ENCODE measurements at regions not wholly inside any gene's neighbourhood (a gene's known extent, or its start where the extent isn't known, plus 50 kb on each side); places are given as distances from the start of the nearest gene placed in this dataset.
"Not testable (repeated sequence)": the region's sequence is repeated elsewhere in the genome, so short reads cannot be mapped to it uniquely, and the experiment has no call there.

DNA sequence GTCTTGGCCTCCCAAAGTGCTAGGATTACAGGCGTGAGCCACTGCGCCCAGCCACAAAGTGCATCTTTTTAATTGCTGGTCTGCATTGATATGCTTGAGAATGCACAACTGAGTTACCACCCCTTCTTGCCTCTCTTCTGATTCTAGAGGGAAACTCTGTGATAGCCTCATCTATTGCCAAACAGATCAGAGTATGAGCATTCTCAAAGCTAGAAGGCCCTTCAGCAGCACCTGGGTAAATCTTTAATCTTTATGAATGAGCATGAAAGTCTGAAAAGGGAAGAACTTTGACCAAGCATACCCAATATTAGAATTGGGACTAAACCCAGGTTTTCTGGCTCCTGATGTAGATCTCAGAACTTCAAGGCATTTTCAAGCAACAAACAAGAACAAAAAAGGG lies 298.3 kb upstream of the TNC start:
- ATAC-seq (ENCODE audit: insufficient number of reproducible peaks, low FRiP score, low read depth) (no peak), DNase-seq (ENCODE audit: low spot score) (no peak)
- Histone ChIP-seq H3K27me3 (replicated peaks; ENCODE audit: insufficient read depth) (no peaks in the 10 kb centered on the region), H3K27ac (peak overlapping the region in 1 of 2 donors; percentile 52), H3K4me1 (ENCODE audit: control insufficient read depth in 1 of 2, low read depth in 2 of 2) (peaks cover 6 to 20% of the 10 kb centered on the region in 2 donors), H3K36me3 (no peaks in the 10 kb centered on the region), H3K9me3 (no peaks in the 10 kb centered on the region), H3K4me3 (no peak overlapping the region)
- no peak for TF ChIP-seq CTCF (IDR thresholded peaks at IDR 0.05)

DNA sequence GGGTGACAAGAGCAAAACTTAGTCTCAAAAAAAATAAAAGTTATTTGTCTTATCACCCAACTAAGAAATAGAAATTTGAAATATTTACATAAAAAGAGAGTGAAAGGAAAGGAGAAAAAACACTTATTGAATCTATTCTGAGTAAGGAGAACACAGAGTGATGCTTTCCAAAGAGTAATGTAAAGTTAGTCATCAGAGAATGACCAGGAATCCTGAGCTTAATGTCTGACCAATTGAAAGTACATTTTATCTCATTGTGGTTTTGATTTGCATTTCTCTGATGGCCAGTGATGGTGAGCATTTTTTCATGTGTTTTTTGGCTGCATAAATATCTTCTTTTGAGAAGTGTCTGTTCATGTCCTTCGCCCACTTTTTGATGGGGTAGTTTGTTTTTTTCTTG lies 300.2 kb upstream of the TNC start:
- not testable (repeated sequence) for H3K9me3 ChIP-seq

GRCh38 chr9:115422932-115423440 lies 305.0 kb upstream of the TNC start:
- DNase-seq (ENCODE audit: low spot score) = peak; percentile 15
- TF ChIP-seq CTCF (IDR thresholded peaks at IDR 0.05) = no peak
- Histone ChIP-seq H3K4me3 (no peak overlapping the region), H3K36me3 (no peaks in the 10 kb centered on the region), H3K4me1 (ENCODE audit: control insufficient read depth in 1 of 2, low read depth in 2 of 2) (peaks cover 0 to 18% of the 10 kb centered on the region in 2 donors), H3K27me3 (replicated peaks; ENCODE audit: insufficient read depth) (no peaks in the 10 kb centered on the region), H3K27ac (peak overlapping the region; percentile 55 to 64), H3K9me3 (no peaks in the 10 kb centered on the region)
- peak; percentile 89 for ATAC-seq (ENCODE audit: insufficient number of reproducible peaks, low FRiP score, low read depth)

More for the DNA sequence above, 300.2 kb upstream of the TNC start:
- not testable (repeated sequence) for DNase-seq (ENCODE audit: low spot score); H3K27ac ChIP-seq; H3K27me3 ChIP-seq (replicated peaks; ENCODE audit: insufficient read depth); H3K4me3 ChIP-seq; H3K36me3 ChIP-seq; ATAC-seq (ENCODE audit: insufficient number of reproducible peaks, low FRiP score, low read depth)
- peaks cover 6 to 30% of the 10 kb centered on the region in 2 donors for H3K4me1 ChIP-seq (ENCODE audit: control insufficient read depth in 1 of 2, low read depth in 2 of 2)

DNA sequence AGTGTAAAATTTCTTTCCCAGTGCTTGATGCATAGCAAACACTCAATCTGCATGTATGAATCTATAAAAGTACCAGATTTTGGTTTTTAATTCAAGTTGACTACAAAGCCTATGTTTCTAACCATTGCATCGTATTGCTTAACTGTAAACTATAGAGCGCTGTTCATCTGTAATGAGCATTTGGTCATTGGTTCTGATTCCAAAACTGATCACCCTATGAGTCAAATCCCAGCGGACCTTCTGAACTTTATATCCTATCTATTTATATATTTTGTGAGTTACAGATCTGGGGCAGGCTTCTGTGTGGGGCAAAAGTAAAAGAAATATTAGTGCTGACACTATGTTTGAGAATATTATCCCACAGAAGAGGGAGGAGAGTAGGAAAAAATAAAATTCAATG lies 305.7 kb upstream of the TNC start:
- Histone ChIP-seq H3K27ac (peak overlapping the region; percentile 22 to 55), H3K36me3 (no peaks in the 10 kb centered on the region), H3K27me3 (replicated peaks; ENCODE audit: insufficient read depth) (no peaks in the 10 kb centered on the region), H3K4me3 (no peak overlapping the region), H3K9me3 (no peaks in the 10 kb centered on the region), H3K4me1 (ENCODE audit: control insufficient read depth in 1 of 2, low read depth in 2 of 2) (peaks cover 0 to 18% of the 10 kb centered on the region in 2 donors)
- TF ChIP-seq CTCF (IDR thresholded peaks at IDR 0.05) = no peak
- ATAC-seq (ENCODE audit: insufficient number of reproducible peaks, low FRiP score, low read depth) = no peak
- no peak for DNase-seq (ENCODE audit: low spot score)

DNA sequence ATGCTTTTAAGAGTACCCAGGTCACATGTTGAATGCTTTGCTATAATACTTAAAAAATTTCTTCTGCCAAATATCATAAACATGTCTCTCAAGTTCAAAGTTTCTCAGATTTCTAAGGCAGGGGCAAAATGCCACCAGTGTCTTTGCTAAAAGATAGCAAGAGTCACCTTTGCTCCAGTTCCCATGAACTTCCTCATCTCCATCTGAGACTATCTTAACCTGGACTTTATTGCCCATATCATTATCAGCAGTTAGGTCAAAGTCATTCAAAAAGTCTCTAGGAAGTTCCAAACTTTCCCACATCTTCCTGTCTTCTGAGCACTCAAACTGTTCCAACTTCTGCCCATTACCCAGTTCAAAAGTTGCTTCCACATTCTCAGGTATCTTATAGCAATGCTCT lies 307.6 kb upstream of the TNC start:
- Histone ChIP-seq H3K4me1 (ENCODE audit: control insufficient read depth in 1 of 2, low read depth in 2 of 2) (peaks cover 0 to 18% of the 10 kb centered on the region in 2 donors), H3K9me3 (no peaks in the 10 kb centered on the region), H3K4me3 (no peak overlapping the region), H3K27me3 (replicated peaks; ENCODE audit: insufficient read depth) (no peaks in the 10 kb centered on the region), H3K36me3 (no peaks in the 10 kb centered on the region), H3K27ac (no peak overlapping the region)
- ATAC-seq (ENCODE audit: insufficient number of reproducible peaks, low FRiP score, low read depth) (no peak), DNase-seq (ENCODE audit: low spot score) (no peak)
- TF ChIP-seq CTCF (IDR thresholded peaks at IDR 0.05) = no peak

GRCh38 chr9:115437418-115437817 lies 319.5 kb upstream of the TNC start:
- Histone ChIP-seq H3K4me3 (no peak overlapping the region), H3K36me3 (no peaks in the 10 kb centered on the region), H3K27me3 (replicated peaks; ENCODE audit: insufficient read depth) (no peaks in the 10 kb centered on the region), H3K27ac (no peak overlapping the region), H3K9me3 (no peaks in the 10 kb centered on the region), H3K4me1 (ENCODE audit: control insufficient read depth in 1 of 2, low read depth in 2 of 2) (peaks cover 9 to 15% of the 10 kb centered on the region in 2 donors)
- ATAC-seq (ENCODE audit: insufficient number of reproducible peaks, low FRiP score, low read depth) (no peak), DNase-seq (ENCODE audit: low spot score) (no peak)
- no peak for TF ChIP-seq CTCF (IDR thresholded peaks at IDR 0.05)

Measured in thoracic aorta (tissue), 2 donors.